T47D (cell line): ENCODE measurements at regions not wholly inside any gene's neighbourhood (a gene's known extent, or its start where the extent isn't known, plus 50 kb on each side); places are given as distances from the start of the nearest gene placed in this dataset.
"Not testable (repeated sequence)": the region's sequence is repeated elsewhere in the genome, so short reads cannot be mapped to it uniquely, and the experiment has no call there.

Experiments
- DNase-seq, 2 experiments: peaks; one replicate each; pipeline versions ENCODE4 v3.0.0 to v3.0.0-alpha.2; 2011 to 2012; ENCODE audit warnings: low read depth in 1 of 2, low spot score in 1 of 2
- JUND ChIP-seq: IDR thresholded peaks from 2 replicates; pipeline ENCODE4 v1.6.1; 2012; ENCODE audit warnings: low read depth
- in situ Hi-C: cut with HindIII; loops from 2 replicates; pipeline ENCODE4 v1.10.0; 2016; ENCODE audit warnings: low sequenced_read_pairs, low pct_unique_long_range_greater_than_20kb

- no peak for TF ChIP-seq JUND
- no peak for DNase-seq
- in situ Hi-C loops = no loop called here
Observed at GRCh38 chr7:132023466-132023865, 467.0 kb upstream of the PODXL start.

DNA sequence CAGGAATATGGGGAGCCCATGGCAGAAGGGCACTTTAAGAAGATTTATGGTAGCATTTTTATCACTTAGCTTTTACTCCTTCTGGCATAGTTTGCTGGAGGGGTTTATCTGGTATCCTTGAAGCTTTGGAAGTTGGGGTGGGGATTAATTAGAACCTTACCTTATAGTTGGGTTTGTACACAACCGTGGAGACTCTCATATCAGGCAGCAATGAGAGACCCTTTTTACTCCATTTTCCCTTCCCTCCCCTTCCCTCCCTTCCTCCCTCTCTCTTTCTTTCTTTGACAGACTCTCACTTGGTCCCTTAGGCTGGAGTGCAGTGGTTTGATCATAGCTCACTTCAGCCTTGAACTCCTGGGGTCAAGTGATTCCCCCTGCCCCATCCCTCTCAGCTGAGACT is 465.8 kb upstream of the PODXL start:
- DNase-seq = no peak
- in situ Hi-C loops = no loop called here
- no peak for TF ChIP-seq JUND

DNA sequence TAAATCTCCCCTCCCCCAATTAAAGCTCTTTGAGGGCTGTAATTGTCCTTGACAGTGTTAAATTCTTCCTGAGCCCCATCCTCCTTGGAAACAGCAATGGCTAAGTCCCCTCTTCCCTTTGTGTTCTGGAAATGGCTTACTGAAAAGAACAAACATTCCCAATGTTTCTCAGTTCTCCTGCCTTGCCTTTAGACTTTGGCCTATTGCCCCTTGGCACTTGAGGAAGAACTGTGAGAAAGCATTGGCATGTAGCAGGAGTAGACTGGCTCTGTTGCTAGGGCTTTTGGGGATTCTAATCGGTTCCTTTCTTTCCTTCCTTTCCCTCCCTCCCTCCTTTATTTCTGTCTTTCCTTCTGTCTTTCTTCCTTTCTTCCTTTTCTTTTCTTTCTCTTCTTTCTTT is 463.3 kb upstream of the PODXL start:
- no peak for TF ChIP-seq JUND
- in situ Hi-C loops = no loop called here
- DNase-seq = no peak

GRCh38 chr7:132009778-132010177 is 453.4 kb upstream of the PODXL start:
- TF ChIP-seq JUND = no peak
- no peak for DNase-seq
- in situ Hi-C loops = no loop called here

DNA sequence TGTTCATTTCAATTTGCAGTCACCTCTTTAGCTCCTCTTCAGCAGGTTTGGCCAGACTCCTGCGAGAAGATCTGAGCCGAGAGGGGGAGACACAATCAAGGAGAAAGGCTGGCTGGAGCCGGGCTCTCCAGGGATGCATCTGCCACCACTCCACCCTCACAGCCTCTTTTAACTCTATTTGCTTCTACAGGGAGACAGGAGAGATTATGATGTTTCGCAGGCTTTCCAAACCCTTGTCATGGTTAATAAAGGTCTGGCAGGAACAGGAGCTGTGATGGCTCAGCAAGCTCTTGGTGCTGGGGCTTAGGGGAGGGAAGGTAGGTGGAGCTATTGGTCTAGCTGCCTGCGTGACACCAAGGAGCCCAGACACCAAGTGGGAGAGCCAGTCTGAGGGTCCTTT is 448.1 kb upstream of the PODXL start:
- TF ChIP-seq JUND = no peak
- DNase-seq = no peak
- in situ Hi-C loops = no loop called here

GRCh38 chr7:132002343-132002968 is 446.0 kb upstream of the PODXL start:
- no peak for TF ChIP-seq JUND
- DNase-seq = no peak
- in situ Hi-C loops = no loop called here

- in situ Hi-C loops = no loop called here
- no peak for DNase-seq
- no peak for TF ChIP-seq JUND
Observed at GRCh38 chr7:132001146-132001545, 444.7 kb upstream of the PODXL start.

DNA sequence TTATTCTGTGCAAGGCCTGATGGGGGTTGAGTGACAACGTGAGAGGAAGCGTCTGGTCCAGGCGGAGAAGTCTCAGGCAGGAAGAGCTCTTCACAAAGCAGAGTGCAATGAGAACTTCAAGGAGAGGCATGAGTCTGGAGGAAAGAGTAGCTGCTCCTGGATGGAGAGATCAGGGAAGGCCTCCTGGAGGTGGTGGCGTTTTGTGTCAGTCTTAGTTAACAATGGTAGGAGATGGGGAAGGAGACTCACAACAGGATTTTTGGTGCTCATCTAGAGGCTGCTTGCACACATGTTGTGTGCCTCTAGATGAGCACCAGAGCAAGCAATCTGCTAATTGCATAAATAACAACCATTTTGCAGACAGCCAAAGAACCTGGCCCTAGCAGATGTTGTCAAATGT is 442.8 kb upstream of the PODXL start:
- DNase-seq = no peak
- in situ Hi-C loops = no loop called here
- no peak for TF ChIP-seq JUND

- no peak for DNase-seq
- no peak for TF ChIP-seq JUND
- in situ Hi-C loops = no loop called here
Observed at GRCh38 chr7:131995324-131995723, 438.9 kb upstream of the PODXL start.

DNA sequence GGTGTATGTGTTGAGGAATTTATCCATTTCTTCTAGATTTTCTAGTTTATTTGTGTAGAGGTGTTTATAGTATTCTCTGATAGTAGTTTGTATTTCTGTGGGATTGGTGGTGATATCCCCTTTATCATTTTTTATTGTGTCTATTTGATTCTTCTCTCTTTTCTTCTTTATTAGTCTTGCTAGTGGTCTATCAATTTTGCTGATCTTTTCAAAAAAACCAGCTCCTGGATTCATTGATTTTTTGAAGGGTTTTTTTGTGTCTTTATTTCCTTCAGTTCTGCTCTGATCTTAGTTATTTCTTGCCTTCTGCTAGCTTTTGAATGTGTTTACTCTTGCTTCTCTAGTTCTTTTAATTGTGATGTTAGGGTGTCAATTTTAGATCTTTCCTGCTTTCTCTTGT is 424.6 kb upstream of the PODXL start:
- in situ Hi-C loops = not testable (repeated sequence)

DNA sequence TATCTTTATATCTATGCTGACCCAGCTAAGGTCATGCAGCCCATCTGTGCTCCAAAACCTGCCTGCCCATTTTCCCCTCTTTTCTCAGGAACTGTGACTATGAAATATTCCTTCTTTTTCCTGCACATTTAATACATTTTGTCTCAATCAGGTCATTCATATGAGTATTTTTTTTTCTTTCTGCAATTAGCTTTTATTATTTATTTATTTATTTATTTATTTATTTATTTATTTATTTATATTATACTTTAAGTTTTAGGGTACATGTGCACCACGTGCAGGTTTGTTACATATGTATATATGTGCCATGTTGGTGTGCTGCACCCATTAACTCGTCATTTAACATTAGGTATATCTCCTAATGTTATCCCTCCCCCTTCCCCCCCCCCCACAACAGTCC is 421.7 kb upstream of the PODXL start:
- DNase-seq, in situ Hi-C loops: not testable (repeated sequence)

More for the DNA sequence above, 424.6 kb upstream of the PODXL start:
- not testable (repeated sequence) for DNase-seq

DNA sequence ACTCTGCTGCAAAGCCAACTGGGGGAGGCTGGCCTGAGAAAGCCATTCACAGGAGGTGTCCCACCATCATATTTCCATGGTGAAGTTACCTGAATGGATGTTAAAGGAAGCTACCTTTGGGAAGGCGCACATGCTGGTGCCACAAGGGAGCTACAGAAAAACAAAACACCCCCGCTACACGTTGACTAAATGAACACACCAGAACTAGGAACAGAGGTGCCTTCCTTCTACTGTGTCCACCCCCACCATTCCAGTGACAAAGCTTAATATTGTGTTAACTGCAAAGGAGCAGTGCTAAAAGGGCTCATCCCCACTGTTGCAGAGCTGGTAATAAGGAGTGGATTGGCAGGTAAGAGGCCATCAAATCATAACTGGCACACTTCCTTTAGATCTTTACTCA is 420.0 kb upstream of the PODXL start:
- in situ Hi-C loops = no loop called here
- no peak for TF ChIP-seq JUND
- DNase-seq = no peak

DNA sequence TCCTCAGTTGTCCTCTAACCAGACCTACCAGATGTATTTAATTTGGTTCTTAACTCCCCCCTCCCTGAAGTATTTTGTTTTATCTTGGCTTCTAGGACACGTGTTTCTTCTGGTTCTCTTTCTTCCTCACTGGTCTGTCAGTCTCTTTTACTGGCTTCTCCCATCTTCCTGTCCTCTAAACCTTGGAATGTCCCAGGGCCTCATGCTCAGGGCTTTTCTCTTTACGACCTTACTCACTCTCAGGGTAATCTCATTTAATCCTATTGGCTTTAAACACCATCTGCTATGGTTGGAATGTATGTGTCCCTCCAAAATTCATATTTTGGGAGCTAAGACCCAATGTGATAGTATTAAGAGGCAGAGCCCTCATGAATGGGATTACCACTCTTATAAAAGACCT is 418.2 kb upstream of the PODXL start:
- no peak for TF ChIP-seq JUND
- no peak for DNase-seq
- in situ Hi-C loops = no loop called here

DNA sequence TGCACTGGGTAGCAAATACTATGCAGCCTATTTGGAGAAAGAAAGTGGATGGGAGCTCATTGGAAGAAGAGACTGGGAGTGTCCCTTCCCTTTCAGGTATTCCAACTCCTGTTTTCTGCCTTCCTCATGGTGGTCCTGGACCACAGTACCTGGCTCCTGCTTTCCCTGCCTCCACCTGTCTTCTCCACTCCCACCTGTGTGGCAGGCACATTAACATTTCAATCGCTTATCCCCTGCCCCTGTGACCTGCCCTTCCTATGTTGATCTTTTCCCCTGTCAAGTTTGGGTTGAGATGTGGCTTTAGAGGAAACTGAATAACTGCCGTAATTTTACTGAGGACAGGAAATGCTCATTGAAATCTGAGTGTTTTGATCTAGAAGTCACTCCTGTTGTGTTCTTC is 415.8 kb upstream of the PODXL start:
- no peak for DNase-seq
- in situ Hi-C loops = no loop called here
- TF ChIP-seq JUND = no peak
